HEK293 (cell line): ENCODE measurements at regions not wholly inside any gene's neighbourhood (a gene's known extent, or its start where the extent isn't known, plus 50 kb on each side); places are given as distances from the start of the nearest gene placed in this dataset.

ENCODE experiments used
- BCL11B ChIP-seq: fragments of 450-650 bp; formaldehyde crosslinking; IDR thresholded peaks from 2 replicates; pipeline ENCODE4 v1.5.1; 2016; ENCODE audit warnings: low read depth, missing biosample characterization, missing genetic modification characterization
- HOXC10 ChIP-seq: sonication (generic); formaldehyde crosslinking; IDR thresholded peaks from 2 replicates; pipeline ENCODE4 v1.8.1; 2023; ENCODE audit warnings: mild to moderate bottlenecking, missing genetic modification reagents
- OSR2 ChIP-seq: fragments of 450-650 bp; formaldehyde crosslinking; IDR thresholded peaks from 2 replicates; pipeline ENCODE4 v1.5.1; 2016; ENCODE audit warnings: missing biosample characterization, missing genetic modification characterization
- PRDM10 ChIP-seq: fragments of 450-650 bp; formaldehyde crosslinking; IDR thresholded peaks from 2 replicates; pipeline ENCODE4 v1.5.1; 2016; ENCODE audit warnings: missing biosample characterization, missing genetic modification characterization
- ZBTB20 ChIP-seq: fragments of 450-650 bp; formaldehyde crosslinking; IDR thresholded peaks from 2 replicates; pipeline ENCODE4 v1.5.1; 2016; ENCODE audit warnings: missing biosample characterization, missing genetic modification characterization
- ZNF138 ChIP-seq: fragments of 450-650 bp; formaldehyde crosslinking; IDR thresholded peaks from 2 replicates; pipeline ENCODE4 v1.5.1; 2016; ENCODE audit warnings: missing biosample characterization, missing genetic modification characterization, borderline replicate concordance
- ZNF18 ChIP-seq: fragments of 450-650 bp; formaldehyde crosslinking; IDR thresholded peaks from 2 replicates; pipeline ENCODE4 v1.5.1; 2016; ENCODE audit warnings: missing biosample characterization, missing genetic modification characterization
- ZNF2 ChIP-seq: fragments of 450-650 bp; formaldehyde crosslinking; IDR thresholded peaks from 2 replicates; pipeline ENCODE4 v1.5.1; 2016; ENCODE audit warnings: missing biosample characterization, missing genetic modification characterization
- ZNF202 ChIP-seq: fragments of 450-650 bp; formaldehyde crosslinking; IDR thresholded peaks from 2 replicates; pipeline ENCODE4 v1.5.1; 2016; ENCODE audit warnings: missing biosample characterization, missing genetic modification characterization, borderline replicate concordance
- ZNF311 ChIP-seq: fragments of 450-650 bp; formaldehyde crosslinking; IDR thresholded peaks from 2 replicates; pipeline ENCODE4 v1.5.1; 2017; ENCODE audit warnings: missing biosample characterization, missing genetic modification characterization, borderline replicate concordance
- ZNF324 ChIP-seq: fragments of 450-650 bp; formaldehyde crosslinking; IDR thresholded peaks from 2 replicates; pipeline ENCODE4 v1.5.1; 2016; ENCODE audit warnings: missing biosample characterization, missing genetic modification characterization
- ZNF354C ChIP-seq: fragments of 450-650 bp; formaldehyde crosslinking; IDR thresholded peaks from 2 replicates; pipeline ENCODE4 v1.5.1; 2016; ENCODE audit warnings: missing biosample characterization, missing genetic modification characterization, low read depth, borderline replicate concordance
- ZNF37A ChIP-seq: fragments of 450-650 bp; IDR thresholded peaks from 2 replicates; pipeline ENCODE4 v1.5.1; 2018; ENCODE audit warnings: missing biosample characterization, missing genetic modification characterization
- ZNF394 ChIP-seq: fragments of 450-650 bp; formaldehyde crosslinking; IDR thresholded peaks from 2 replicates; pipeline ENCODE4 v1.5.1; 2016; ENCODE audit warnings: missing biosample characterization, missing genetic modification characterization, mild to moderate bottlenecking, moderate library complexity, borderline replicate concordance
- ZNF426 ChIP-seq: fragments of 450-650 bp; formaldehyde crosslinking; IDR thresholded peaks from 2 replicates; pipeline ENCODE4 v1.5.1; 2017; ENCODE audit warnings: missing biosample characterization, missing genetic modification characterization, mild to moderate bottlenecking, inconsistent platforms, moderate library complexity
- ZNF521 ChIP-seq: fragments of 450-650 bp; formaldehyde crosslinking; IDR thresholded peaks from 2 replicates; pipeline ENCODE4 v1.5.1; 2017; ENCODE audit warnings: missing biosample characterization, mild to moderate bottlenecking, missing genetic modification characterization
- ZNF530 ChIP-seq: fragments of 450-650 bp; formaldehyde crosslinking; IDR thresholded peaks from 2 replicates; pipeline ENCODE4 v1.5.1; 2016; ENCODE audit warnings: low read depth, missing biosample characterization, missing genetic modification characterization
- ZNF585B ChIP-seq: fragments of 450-650 bp; formaldehyde crosslinking; IDR thresholded peaks from 2 replicates; pipeline ENCODE4 v1.5.1; 2016; ENCODE audit warnings: missing biosample characterization, missing genetic modification characterization
- ZNF596 ChIP-seq: fragments of 450-650 bp; IDR thresholded peaks from 2 replicates; pipeline ENCODE4 v1.5.0; 2018; ENCODE audit warnings: missing biosample characterization, mild to moderate bottlenecking, missing genetic modification characterization, moderate library complexity
- ZNF664 ChIP-seq: fragments of 450-650 bp; formaldehyde crosslinking; IDR thresholded peaks from 2 replicates; pipeline ENCODE4 v1.5.1; 2016; ENCODE audit warnings: missing biosample characterization, missing genetic modification characterization
- ZNF670 ChIP-seq: fragments of 450-650 bp; formaldehyde crosslinking; IDR thresholded peaks from 2 replicates; pipeline ENCODE4 v1.5.1; 2016; ENCODE audit warnings: missing biosample characterization, missing genetic modification characterization, low read depth
- ZNF692 ChIP-seq: fragments of 450-650 bp; formaldehyde crosslinking; IDR thresholded peaks from 2 replicates; pipeline ENCODE4 v1.5.1; 2016; ENCODE audit warnings: missing biosample characterization, missing genetic modification characterization
- ZNF701 ChIP-seq: fragments of 450-650 bp; formaldehyde crosslinking; IDR thresholded peaks from 2 replicates; pipeline ENCODE4 v1.5.1; 2016; ENCODE audit warnings: missing biosample characterization, missing genetic modification characterization
- ZNF704 ChIP-seq: fragments of 450-650 bp; formaldehyde crosslinking; IDR thresholded peaks from 2 replicates; pipeline ENCODE4 v1.5.1; 2016; ENCODE audit warnings: missing biosample characterization, missing genetic modification characterization
- ZSCAN16 ChIP-seq: fragments of 450-650 bp; formaldehyde crosslinking; IDR thresholded peaks from 2 replicates; pipeline ENCODE4 v1.5.1; 2016; ENCODE audit warnings: missing biosample characterization, missing genetic modification characterization
- TF ChIP-seq, protein P1 (sequence below): fragments of 450-650 bp; formaldehyde crosslinking; conservative IDR thresholded peaks from 2 replicates; pipeline ENCODE4 v1.5.1; 2016; ENCODE audit warnings: low read depth, missing biosample characterization, missing genetic modification characterization
- TF ChIP-seq, protein P2 (sequence below): fragments of 450-650 bp; formaldehyde crosslinking; IDR thresholded peaks from 2 replicates; pipeline ENCODE4 v1.5.0; 2017; ENCODE audit warnings: missing biosample characterization, missing genetic modification characterization, borderline replicate concordance

DNA sequence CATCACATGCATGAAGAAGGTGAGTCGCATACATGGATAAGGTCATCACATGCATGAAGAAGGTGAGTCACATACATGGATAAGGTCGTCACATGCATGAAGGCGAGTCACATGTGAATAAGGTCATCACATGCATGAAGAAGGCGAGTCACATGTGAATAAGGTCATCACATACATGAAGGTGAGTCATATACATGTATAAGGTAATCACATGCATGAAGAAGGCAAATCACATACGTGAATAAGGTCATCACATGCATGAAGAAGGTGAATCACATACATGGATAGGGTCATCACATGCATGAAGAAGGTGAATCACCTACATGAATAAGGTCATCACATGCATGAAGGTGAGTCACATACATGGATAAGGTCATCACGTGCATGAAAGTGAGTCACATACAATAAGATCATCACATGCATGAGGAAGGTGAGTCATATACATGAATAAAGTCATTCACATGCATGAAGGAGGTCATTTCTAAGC is 105.1 kb upstream of the SDK2 start (continued):
- TF ChIP-seq ZNF521 (tag by site-specific recombination), result 0 out of 2 replicates have a peak, but pooled peaks have one; percentile 20
- TF ChIP-seq ZNF354C (tag by site-specific recombination), result no peak
- no peak for TF ChIP-seq ZNF530 (tag by site-specific recombination)
- TF ChIP-seq ZNF394 (tag by site-specific recombination), result peak; percentile 58; the same call in 1 of the 2 replicates
- TF ChIP-seq, protein P1, sequence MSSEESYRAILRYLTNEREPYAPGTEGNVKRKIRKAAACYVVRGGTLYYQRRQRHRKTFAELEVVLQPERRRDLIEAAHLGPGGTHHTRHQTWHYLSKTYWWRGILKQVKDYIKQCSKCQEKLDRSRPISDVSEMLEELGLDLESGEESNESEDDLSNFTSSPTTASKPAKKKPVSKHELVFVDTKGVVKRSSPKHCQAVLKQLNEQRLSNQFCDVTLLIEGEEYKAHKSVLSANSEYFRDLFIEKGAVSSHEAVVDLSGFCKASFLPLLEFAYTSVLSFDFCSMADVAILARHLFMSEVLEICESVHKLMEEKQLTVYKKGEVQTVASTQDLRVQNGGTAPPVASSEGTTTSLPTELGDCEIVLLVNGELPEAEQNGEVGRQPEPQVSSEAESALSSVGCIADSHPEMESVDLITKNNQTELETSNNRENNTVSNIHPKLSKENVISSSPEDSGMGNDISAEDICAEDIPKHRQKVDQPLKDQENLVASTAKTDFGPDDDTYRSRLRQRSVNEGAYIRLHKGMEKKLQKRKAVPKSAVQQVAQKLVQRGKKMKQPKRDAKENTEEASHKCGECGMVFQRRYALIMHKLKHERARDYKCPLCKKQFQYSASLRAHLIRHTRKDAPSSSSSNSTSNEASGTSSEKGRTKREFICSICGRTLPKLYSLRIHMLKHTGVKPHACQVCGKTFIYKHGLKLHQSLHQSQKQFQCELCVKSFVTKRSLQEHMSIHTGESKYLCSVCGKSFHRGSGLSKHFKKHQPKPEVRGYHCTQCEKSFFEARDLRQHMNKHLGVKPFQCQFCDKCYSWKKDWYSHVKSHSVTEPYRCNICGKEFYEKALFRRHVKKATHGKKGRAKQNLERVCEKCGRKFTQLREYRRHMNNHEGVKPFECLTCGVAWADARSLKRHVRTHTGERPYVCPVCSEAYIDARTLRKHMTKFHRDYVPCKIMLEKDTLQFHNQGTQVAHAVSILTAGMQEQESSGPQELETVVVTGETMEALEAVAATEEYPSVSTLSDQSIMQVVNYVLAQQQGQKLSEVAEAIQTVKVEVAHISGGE, result no peak
- no peak for TF ChIP-seq ZNF704
- TF ChIP-seq PRDM10, result no peak
- no peak for TF ChIP-seq ZNF426
- no peak for TF ChIP-seq ZNF2 (tag by site-specific recombination)
- no peak for TF ChIP-seq ZBTB20 (tag by site-specific recombination)
- no peak for TF ChIP-seq ZNF664 (tag by site-specific recombination)
- TF ChIP-seq ZNF701, result no peak
- TF ChIP-seq ZNF311, result peak; percentile 42; the same call in 1 of the 2 replicates
- TF ChIP-seq ZNF202 (tag by site-specific recombination), result no peak
- TF ChIP-seq, protein P2, sequence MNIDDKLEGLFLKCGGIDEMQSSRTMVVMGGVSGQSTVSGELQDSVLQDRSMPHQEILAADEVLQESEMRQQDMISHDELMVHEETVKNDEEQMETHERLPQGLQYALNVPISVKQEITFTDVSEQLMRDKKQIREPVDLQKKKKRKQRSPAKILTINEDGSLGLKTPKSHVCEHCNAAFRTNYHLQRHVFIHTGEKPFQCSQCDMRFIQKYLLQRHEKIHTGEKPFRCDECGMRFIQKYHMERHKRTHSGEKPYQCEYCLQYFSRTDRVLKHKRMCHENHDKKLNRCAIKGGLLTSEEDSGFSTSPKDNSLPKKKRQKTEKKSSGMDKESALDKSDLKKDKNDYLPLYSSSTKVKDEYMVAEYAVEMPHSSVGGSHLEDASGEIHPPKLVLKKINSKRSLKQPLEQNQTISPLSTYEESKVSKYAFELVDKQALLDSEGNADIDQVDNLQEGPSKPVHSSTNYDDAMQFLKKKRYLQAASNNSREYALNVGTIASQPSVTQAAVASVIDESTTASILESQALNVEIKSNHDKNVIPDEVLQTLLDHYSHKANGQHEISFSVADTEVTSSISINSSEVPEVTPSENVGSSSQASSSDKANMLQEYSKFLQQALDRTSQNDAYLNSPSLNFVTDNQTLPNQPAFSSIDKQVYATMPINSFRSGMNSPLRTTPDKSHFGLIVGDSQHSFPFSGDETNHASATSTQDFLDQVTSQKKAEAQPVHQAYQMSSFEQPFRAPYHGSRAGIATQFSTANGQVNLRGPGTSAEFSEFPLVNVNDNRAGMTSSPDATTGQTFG, result peak; percentile 94
- no peak for TF ChIP-seq HOXC10 (CRISPR knock-in tag)
- TF ChIP-seq OSR2 (tag by site-specific recombination), result no peak
- TF ChIP-seq ZNF138 (tag by site-specific recombination), result no peak
- no peak for TF ChIP-seq ZNF692 (tag by site-specific recombination)
- no peak for TF ChIP-seq ZNF670 (tag by site-specific recombination)
- TF ChIP-seq ZNF585B (tag by site-specific recombination), result no peak
- TF ChIP-seq ZNF596 (tag by site-specific recombination), result no peak
- TF ChIP-seq BCL11B (tag by site-specific recombination), result no peak
- TF ChIP-seq ZNF324 (tag by site-specific recombination), result peak; percentile 76
- TF ChIP-seq ZSCAN16 (tag by site-specific recombination), result no peak
- TF ChIP-seq ZNF37A, result no peak
- no peak for TF ChIP-seq ZNF18
